CD4-positive, alpha-beta T cell treated with Interleukin-21 for 1 hour (primary cell): ENCODE measurements at regions not wholly inside any gene's neighbourhood (a gene's known extent, or its start where the extent isn't known, plus 50 kb on each side); places are given as distances from the start of the nearest gene placed in this dataset.
"Not testable (repeated sequence)": the region's sequence is repeated elsewhere in the genome, so short reads cannot be mapped to it uniquely, and the experiment has no call there.

Experiments
- DNase-seq: peaks from one replicate; pipeline ENCODE4 v3.0.0-alpha.2; 2020

GRCh38 chr5:126233256-126233655 is 190.0 kb upstream of the GRAMD2B start:
- no peak for DNase-seq

DNA sequence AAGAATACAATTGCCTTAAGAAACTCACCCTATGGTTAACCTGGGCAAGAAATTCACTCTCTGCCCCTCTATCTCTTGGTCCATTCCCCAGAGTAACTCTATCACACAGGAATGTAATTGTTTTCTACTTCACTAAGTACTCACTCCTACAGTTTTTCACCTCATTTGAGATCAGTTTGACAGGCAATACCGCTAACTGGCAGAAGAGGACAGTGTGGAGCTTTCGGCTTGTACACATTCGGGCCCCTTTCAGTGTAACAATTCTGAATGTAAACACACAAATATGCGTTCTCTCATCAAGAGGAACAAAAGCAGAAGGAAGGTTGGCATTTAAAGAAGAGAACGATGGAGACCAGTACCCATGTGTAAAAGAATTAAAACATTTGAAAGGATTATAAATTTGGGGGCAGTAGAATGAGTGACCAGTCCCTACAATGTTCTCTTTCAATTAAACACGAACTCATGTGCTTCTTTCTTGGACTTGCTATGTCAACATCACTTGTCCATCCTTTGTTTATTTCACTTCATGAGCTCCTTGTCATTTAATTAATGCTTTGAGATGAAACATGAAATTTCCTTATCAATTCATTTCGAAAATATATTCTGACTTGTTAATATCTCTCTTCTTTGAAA is 188.5 kb upstream of the GRAMD2B start:
- peak; percentile 10 for DNase-seq

- no peak for DNase-seq
Observed at GRCh38 chr5:126235628-126236027, 187.6 kb upstream of the GRAMD2B start.

DNA sequence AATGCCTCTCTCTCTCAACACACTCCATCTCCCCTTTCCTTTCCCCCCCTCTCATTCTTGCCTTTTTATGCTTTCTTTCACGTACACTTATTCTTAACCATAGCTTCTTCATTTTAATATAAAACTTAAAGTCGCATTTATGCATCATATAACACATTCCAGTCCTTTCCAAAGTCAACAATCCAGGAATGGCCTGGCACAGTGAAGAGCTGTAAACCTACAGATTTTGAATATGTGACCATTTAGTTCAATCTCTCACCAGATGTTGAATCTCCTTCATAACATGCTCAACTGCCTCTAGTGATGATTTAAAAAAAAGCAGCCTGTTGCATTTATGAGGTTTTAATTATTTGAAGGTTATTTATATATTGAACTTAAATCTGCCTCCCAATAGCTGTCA is 186.2 kb upstream of the GRAMD2B start:
- no peak for DNase-seq

DNA sequence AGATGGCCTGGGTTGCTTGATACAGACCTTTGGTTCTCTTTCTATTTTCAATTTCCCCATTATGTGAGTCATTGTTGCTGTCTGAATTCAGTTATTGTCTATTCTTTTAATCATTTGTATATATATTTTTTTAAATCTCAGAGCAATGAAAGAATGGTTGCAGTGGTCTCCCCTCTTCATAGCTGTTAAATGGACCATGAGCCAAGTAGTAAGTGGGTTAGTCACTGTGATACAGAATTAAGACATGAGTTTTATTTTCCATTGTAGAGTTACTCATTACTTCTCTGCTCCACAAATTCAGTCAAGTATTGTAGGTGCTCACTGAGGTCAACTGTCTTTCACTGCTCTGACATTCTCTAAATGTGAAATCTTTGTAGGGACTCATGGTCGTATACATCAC is 174.6 kb upstream of the GRAMD2B start:
- no peak for DNase-seq

DNA sequence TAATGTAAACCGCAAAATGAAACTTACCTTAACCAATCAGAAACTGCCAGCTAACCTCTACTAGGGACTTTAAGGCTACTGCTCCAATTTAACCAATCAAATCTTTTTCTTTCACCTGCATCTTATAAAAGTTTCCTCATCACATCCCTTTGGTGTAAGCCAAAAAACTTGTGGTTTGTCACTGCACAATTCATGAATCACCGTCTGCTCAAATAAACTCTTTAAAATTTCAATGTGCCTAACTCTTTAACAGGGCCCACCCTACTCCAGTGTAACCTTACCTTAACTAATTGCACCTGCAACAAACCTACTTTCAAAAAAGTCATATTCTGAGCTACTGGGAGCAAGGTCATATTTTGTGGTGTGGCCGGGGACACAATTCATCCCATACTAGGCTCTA is 172.2 kb upstream of the GRAMD2B start:
- no peak for DNase-seq

GRCh38 chr5:126253406-126253805 is 169.8 kb upstream of the GRAMD2B start:
- DNase-seq = no peak

- no peak for DNase-seq
Observed at GRCh38 chr5:126263591-126264184, 159.5 kb upstream of the GRAMD2B start.

GRCh38 chr5:126265917-126266316 is 157.3 kb upstream of the GRAMD2B start:
- DNase-seq = no peak

- no peak for DNase-seq
Observed at GRCh38 chr5:126267438-126267837, 155.8 kb upstream of the GRAMD2B start.

GRCh38 chr5:126268697-126269315 is 154.4 kb upstream of the GRAMD2B start:
- DNase-seq = no peak

DNA sequence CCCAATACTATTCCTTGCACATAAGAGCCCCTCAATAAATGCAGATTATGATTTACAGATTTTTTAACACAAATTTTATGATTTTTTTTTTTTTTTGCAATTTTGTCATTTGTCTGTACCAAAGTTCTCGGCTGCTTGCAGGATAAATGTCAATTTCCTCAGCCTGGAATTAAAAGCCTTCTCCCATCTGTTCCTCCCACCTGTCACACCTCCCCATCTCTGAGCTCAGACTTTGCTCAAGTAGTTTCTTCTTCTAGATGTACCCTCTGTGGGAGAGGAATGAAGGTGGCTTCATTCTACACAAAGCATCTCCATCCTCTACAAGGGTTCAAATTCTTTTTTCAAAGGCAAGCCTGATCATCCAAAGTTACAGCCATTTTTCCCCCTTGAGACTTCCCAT is 153.7 kb upstream of the GRAMD2B start:
- no peak for DNase-seq

DNA sequence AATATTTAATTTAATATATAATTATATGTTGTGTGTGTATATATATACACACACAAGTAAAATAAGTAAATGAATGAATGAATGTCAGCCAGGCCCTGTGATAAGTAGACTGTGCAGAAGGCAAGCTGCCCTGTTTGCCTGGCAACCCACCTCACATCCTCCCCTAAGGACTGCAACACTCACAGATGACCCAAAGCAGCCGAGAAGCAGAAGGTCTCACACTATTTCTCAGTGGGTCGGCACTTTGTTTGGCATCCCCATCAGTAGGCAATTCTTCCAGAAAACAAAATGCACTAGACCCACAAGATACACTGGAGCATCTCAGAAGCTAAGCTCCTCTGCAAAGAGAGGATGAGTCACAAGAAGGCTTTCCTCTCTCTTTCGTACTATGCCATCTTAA is 152.1 kb upstream of the GRAMD2B start:
- no peak for DNase-seq

GRCh38 chr5:126274076-126274762 is 149.0 kb upstream of the GRAMD2B start:
- no peak for DNase-seq

DNA sequence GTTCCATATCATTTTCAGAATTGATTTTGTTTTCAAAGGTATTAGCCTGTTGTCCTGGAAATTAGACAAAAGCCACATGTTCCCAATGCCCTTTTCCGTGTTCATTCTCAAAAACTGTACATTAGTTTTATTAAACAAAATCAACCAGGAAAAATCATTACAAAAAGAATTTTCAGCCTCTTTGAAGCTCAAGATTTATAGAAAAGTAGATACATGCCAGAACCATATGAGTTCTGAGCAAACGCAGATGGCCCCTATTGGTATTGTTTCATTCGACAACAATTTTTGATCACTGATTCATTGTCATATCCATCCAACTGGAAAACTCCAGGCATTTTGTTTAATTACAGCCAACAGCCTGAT is 148.5 kb upstream of the GRAMD2B start:
- DNase-seq = no peak

- DNase-seq = no peak
Observed at GRCh38 chr5:126277762-126278161, 145.4 kb upstream of the GRAMD2B start.

GRCh38 chr5:126280343-126280742 is 142.9 kb upstream of the GRAMD2B start:
- DNase-seq = no peak

- DNase-seq = no peak
Observed at GRCh38 chr5:126280846-126281245, 142.4 kb upstream of the GRAMD2B start.

DNA sequence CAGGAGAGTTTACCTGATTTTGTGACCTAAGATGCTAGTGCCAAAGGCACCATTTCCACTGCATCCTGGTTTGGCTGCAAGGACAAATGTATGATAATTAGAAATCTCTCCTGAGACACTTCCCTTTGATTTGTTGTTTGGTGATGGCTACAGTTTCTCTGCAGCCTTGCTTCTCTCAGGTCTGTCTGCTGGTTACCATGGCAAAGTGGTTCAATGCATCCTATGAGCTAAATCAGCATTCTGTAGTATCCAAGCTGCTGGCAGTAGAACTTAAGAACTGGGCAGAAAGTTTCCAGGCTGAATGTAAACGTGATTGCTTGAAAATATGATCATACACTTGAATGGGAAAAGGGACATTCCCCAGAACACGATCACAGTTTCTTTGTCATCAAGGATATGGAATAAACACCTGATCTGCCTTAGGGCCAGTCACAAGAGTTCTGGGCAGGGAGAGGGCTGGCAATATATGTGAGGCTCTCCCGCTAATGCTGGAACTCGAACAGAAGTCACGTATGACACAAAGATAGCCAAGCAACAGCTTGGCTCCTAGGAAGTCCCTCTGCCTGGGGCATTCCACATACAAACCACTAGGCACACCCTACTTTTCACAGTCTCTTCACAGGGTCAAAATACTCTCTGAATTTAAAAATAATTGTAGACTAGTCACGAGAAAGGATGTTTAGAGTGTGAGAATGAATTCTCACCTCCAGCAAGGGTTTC is 138.1 kb upstream of the GRAMD2B start:
- DNase-seq = no peak

- DNase-seq = not testable (repeated sequence)
Observed at GRCh38 chr5:126296121-126296520, 127.1 kb upstream of the GRAMD2B start.

DNA sequence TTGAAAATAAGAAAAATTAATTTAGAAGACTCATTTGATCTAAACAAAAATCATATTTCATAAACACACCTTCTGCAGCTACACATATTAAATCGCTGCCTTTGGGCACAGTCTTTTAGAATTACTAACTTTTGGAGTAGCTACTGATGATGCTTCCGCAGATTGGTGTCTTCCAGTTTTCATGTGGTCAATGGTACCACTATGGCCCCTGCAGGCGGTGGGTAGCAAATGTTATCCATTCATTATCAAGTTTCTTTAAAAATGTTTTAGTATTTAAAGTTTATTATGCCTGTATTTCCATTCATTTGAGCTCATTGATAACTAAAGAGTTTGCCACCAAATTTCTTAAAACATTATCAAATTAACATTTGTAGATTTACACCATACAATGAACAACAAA is 122.9 kb upstream of the GRAMD2B start:
- DNase-seq = no peak

DNA sequence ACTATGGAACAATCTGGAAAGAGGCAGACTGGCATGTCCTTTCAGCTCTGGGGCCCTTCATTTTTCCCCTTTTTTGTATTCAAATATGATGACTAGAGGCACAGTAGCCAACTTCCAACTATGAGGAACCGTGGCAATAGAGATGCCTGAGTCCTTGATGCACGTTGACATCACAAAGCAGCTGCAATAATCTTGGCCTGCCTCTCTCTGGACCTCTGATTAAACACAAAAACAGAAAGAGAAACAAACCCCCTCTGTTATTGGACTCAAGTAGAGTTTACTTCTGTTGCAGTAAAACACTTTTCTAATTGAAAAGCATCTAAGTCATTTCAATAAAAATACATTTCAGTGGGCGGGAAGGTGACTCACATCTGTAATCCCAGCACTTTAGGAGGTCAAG is 122.2 kb upstream of the GRAMD2B start:
- no peak for DNase-seq

GRCh38 chr5:126309860-126310259 is 113.3 kb upstream of the GRAMD2B start:
- DNase-seq = no peak

DNA sequence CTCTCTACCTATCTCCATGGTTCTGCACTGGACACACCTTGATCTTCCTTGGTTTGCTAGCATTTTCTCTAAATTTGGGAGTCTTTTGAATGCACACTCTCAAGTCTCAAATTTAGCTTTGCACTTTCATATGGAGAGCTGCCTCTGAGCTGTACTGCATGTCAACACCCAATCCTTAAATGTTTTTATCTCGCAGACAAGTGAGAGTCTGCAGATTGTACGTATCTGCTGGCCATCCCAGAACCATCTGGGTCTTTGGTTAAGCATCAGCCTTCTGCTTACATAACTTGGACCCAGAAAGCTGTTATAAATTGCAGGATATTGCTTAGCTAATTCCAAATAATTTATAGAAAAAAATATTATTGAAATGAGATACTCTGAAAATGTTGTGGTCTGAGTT is 111.4 kb upstream of the GRAMD2B start:
- no peak for DNase-seq
